K562 (cell line): ENCODE measurements at regions not wholly inside any gene's neighbourhood (a gene's known extent, or its start where the extent isn't known, plus 50 kb on each side); places are given as distances from the start of the nearest gene placed in this dataset.

ENCODE experiments used
- ATAC-seq: fragments of 200-7000 bp; cut with Tn5 transposase; 3 replicates; pipeline ENCODE4 v1.9.1; 2020; ENCODE audit warnings: moderate library complexity
- BruUV-seq: library from RNA; stranded (reverse); fragments of 400-500 nt; replicated peaks from 2 replicates; lab custom pipeline; 2021; lab: Mats Ljungman, UMichigan
- CTCF ChIA-PET: fragments of 300-600 bp; formaldehyde crosslinking; extraction: SDS; loops from one replicate; lab custom pipeline; 2021; ENCODE audit warnings: low intra/inter-chr PET ratio; lab: Yijun Ruan, JAX
- POLR2A ChIA-PET: fragments of 300-600, 350-650 bp; sonication (Branson Sonifier 250); formaldehyde crosslinking; extraction: SDS; loops from one replicate; lab custom pipeline; 2021; ENCODE audit warnings: antibody characterized with exemption, inconsistent platforms; lab: Yijun Ruan, JAX
- DNase-seq, 4 experiments: peaks; one replicate each; pipeline versions ENCODE4 v3.0.0 to v3.0.0-alpha.2; 2011 to 2018; ENCODE audit warnings: low spot score in 3 of 4, mixed read lengths in 3 of 4; ENCODE audit errors: extremely low read depth in 1 of 4
- FAIRE-seq: peaks from 2 replicates; lab custom pipeline; 2011; peaks lifted over from hg19 to GRCh38; lab: Jason Lieb, UNC
- H2AFZ ChIP-seq: 2 replicates; pipeline ENCODE4 v1.6.0; 2011; ENCODE audit warnings: low read depth, low read length, control low read depth, inconsistent platforms
- H3K27ac ChIP-seq: fragments of 200-600 bp; 3 replicates; pipeline ENCODE4 v1.8.0; 2011; ENCODE audit warnings: low read depth, mild to moderate bottlenecking, control low read depth, inconsistent platforms, low read length, moderate library complexity, mixed read lengths; ENCODE audit errors: extremely low read depth
- H3K27me3 ChIP-seq, 2 experiments: fragments of 300-600 bp in 1 of 2; 2 replicates in 1 of 2; 3 replicates in 1 of 2; pipeline versions ENCODE4 v1.6.0 to v1.8.0; 2011; ENCODE audit warnings: inconsistent platforms in 2 of 2, low read length in 2 of 2, mild to moderate bottlenecking in 1 of 2, mixed read lengths in 1 of 2, moderate library complexity in 1 of 2; ENCODE audit not compliant: control insufficient read depth in 2 of 2, insufficient read depth in 2 of 2
- H3K36me3 ChIP-seq: fragments of 300-600 bp; 3 replicates; pipeline ENCODE4 v1.8.0; 2011; ENCODE audit warnings: mild to moderate bottlenecking, low read length, inconsistent platforms; ENCODE audit not compliant: control insufficient read depth, insufficient read depth
- H3K4me1 ChIP-seq, 2 experiments: fragments of 200-600 bp in 1 of 2; replicated peaks in 1 of 2; 2 replicates in 1 of 2; 3 replicates in 1 of 2; pipeline versions ENCODE4 v1.5.1 to v1.8.0; 2011; ENCODE audit warnings: inconsistent platforms in 2 of 2, low read length in 2 of 2, mild to moderate bottlenecking in 1 of 2, mixed read lengths in 1 of 2, moderate library complexity in 1 of 2; ENCODE audit not compliant: control insufficient read depth in 2 of 2, insufficient read depth in 2 of 2
- H3K4me2 ChIP-seq: 2 replicates; pipeline ENCODE4 v1.6.1; 2011; ENCODE audit warnings: low read length, control low read depth, inconsistent platforms, mixed read lengths; ENCODE audit not compliant: insufficient read depth
- H3K4me3 ChIP-seq: fragments of 200-600 bp; sonication (generic), shearing (Covaris generic); 2 replicates; pipeline ENCODE4 v1.5.1; 2016; ENCODE audit warnings: control low read depth, inconsistent platforms
- H3K79me2 ChIP-seq: fragments of 200-600 bp; 3 replicates; pipeline ENCODE4 v1.8.0; 2011; ENCODE audit warnings: low read length, inconsistent platforms; ENCODE audit not compliant: control insufficient read depth, insufficient read depth
- H3K9ac ChIP-seq, 2 experiments: 2 replicates each; pipeline versions ENCODE4 v1.6.0 to v1.6.1; 2011; ENCODE audit warnings: low read depth in 2 of 2, low read length in 2 of 2, control low read depth in 1 of 2, inconsistent platforms in 1 of 2, mild to moderate bottlenecking in 1 of 2, mixed read lengths in 1 of 2; ENCODE audit not compliant: insufficient read depth in 1 of 2
- H3K9me1 ChIP-seq: one replicate; pipeline ENCODE4 v1.6.0; 2011; ENCODE audit warnings: inconsistent platforms, mild to moderate bottlenecking, low read length, moderate library complexity; ENCODE audit not compliant: control insufficient read depth, insufficient read depth
- H3K9me3 ChIP-seq: replicated peaks from 2 replicates; pipeline ENCODE4 v1.5.1; 2011; ENCODE audit warnings: low read depth, low read length, inconsistent platforms; ENCODE audit not compliant: control insufficient read depth, insufficient read depth
- H4K20me1 ChIP-seq: replicated peaks from 2 replicates; pipeline ENCODE4 v1.6.1; 2011; ENCODE audit warnings: low read length, inconsistent platforms, mixed read lengths; ENCODE audit not compliant: control insufficient read depth, insufficient read depth
- CREB3L1 ChIP-seq: fragments of 450-650 bp; IDR thresholded peaks from 2 replicates; pipeline ENCODE4 v1.6.1; 2014; ENCODE audit warnings: low read depth, mild to moderate bottlenecking, moderate library complexity, borderline replicate concordance
- ETS1 ChIP-seq: conservative IDR thresholded peaks from 2 replicates; pipeline ENCODE4 v1.6.1; 2011; ENCODE audit warnings: low read depth, mild to moderate bottlenecking, low read length; ENCODE audit not compliant: control insufficient read depth
- HMGN3 ChIP-seq: IDR thresholded peaks from 2 replicates; pipeline ENCODE4 v1.6.1; 2011; ENCODE audit warnings: borderline replicate concordance, low read depth, mild to moderate bottlenecking, mixed read lengths, low read length; ENCODE audit not compliant: insufficient read length; ENCODE audit errors: extremely low read depth
- PBX2 ChIP-seq, 2 experiments: IDR thresholded peaks in 1 of 2; conservative IDR thresholded peaks in 1 of 2; 2 replicates each; pipeline ENCODE4 v1.6.1; 2016; ENCODE audit warnings: low read depth in 2 of 2, mild to moderate bottlenecking in 1 of 2, missing compliant biosample characterization in 1 of 2, missing genetic modification characterization in 1 of 2, moderate library complexity in 1 of 2
- PHF8 ChIP-seq: fragments of 200-600 bp; sonication (generic); IDR thresholded peaks from 2 replicates; pipeline ENCODE4 v1.6.1; 2012; ENCODE audit warnings: mixed run types, mild to moderate bottlenecking, inconsistent platforms, low read length, moderate library complexity, borderline replicate concordance
- PURB ChIP-seq: sonication (generic); formaldehyde crosslinking; IDR thresholded peaks from 2 replicates; pipeline ENCODE4 v1.9.0; 2021; ENCODE audit warnings: low read depth, mild to moderate bottlenecking, missing genetic modification reagents
- SRSF7 ChIP-seq: fragments of 200-400 bp; formaldehyde crosslinking; optimal IDR thresholded peaks from 2 replicates; pipeline ENCODE3; 2017; ENCODE audit warnings: mild to moderate bottlenecking, low read depth, low read length
- WGBS: fragments of 100-300 bp; shearing (Covaris generic); methylation state at CpG from one replicate; pipeline ENCODE4 v1.1.6; 2016; ENCODE audit warnings: low coverage, mixed read lengths; ENCODE audit not compliant: insufficient coverage; ENCODE audit errors: missing lambda C conversion rate; 5-methylcytosine and 5-hydroxymethylcytosine counted together
- in situ Hi-C: fragments of 300-500 bp; cut with MboI; formaldehyde crosslinking; loops from 4 replicates; pipeline ENCODE4 v1.15.0; 2018; ENCODE audit warnings: inconsistent platforms, mixed read lengths
- intact Hi-C: fragments of 100-400 bp; cut with micrococcal nuclease; formaldehyde crosslinking; loops from 2 replicates; pipeline ENCODE4 v1.14.2; 2022

GRCh38 chr15:92553317-92553716 lies 102.3 kb downstream of the FAM174B start:
- Histone ChIP-seq H3K9me1 (no peaks in the 10 kb centered on the region), H3K79me2 (no peaks in the 10 kb centered on the region), H3K27ac (no peak overlapping the region), H3K4me1 (no peaks in the 10 kb centered on the region), H3K36me3 (no peaks in the 10 kb centered on the region), H3K27me3 (no peaks in the 10 kb centered on the region), H3K4me2 (no peak overlapping the region), H2AFZ (no peak overlapping the region), H3K9me3 (no peaks in the 10 kb centered on the region), H3K9ac (no peak overlapping the region), H3K4me3 (no peak overlapping the region), H4K20me1 (no peaks in the 10 kb centered on the region)
- WGBS, result 0% methylated on average over 1 of the region's 1 CpG
- DNase-seq (no peak), ATAC-seq (no peak), FAIRE-seq (no peak)
- no peak for TF ChIP-seq PBX2 (CRISPR knock-in tag; IDR thresholded peaks at IDR 0.05; ENCODE audit: low read depth)
- TF ChIP-seq PBX2 (tag; conservative IDR thresholded peaks at IDR 0.05; ENCODE audit: low read depth), result no peak
- no peak for TF ChIP-seq PHF8
- TF ChIP-seq CREB3L1, result no peak
- TF ChIP-seq PURB (CRISPR knock-in tag), result no peak
- TF ChIP-seq HMGN3, result no peak
- no peak for TF ChIP-seq SRSF7
- TF ChIP-seq ETS1, result no peak
- intact Hi-C loops (no loop called here), in situ Hi-C loops (no loop called here)
- POLR2A ChIA-PET, result no interaction called here
- BruUV-seq, result no TSS peak
- CTCF ChIA-PET, result no interaction called here
